Upper lobe of left lung (tissue), 4 donors: ENCODE measurements at regions not wholly inside any gene's neighbourhood (a gene's known extent, or its start where the extent isn't known, plus 50 kb on each side); places are given as distances from the start of the nearest gene placed in this dataset.

Experiments used
- CTCF ChIP-seq, 6 experiments: fragments of 450-650 bp in 4 of 6; fragments of 200-600 bp in 2 of 6; sonication (generic) in 2 of 6; IDR thresholded peaks; one replicate each; pipeline ENCODE4 v1.5.1; 2016 to 2019; ENCODE audit warnings: antibody characterized with exemption in 6 of 6
- EP300 ChIP-seq, 4 donors: sonication (generic); formaldehyde crosslinking; IDR thresholded peaks; one replicate each; pipeline ENCODE4 v1.5.1; 2017; ENCODE audit warnings: antibody characterized with exemption in 4 of 4, control low read depth in 2 of 4
- POLR2AphosphoS5 ChIP-seq, 2 donors: sonication (generic); formaldehyde crosslinking; IDR thresholded peaks; one replicate each; pipeline ENCODE4 v1.5.1; 2017; ENCODE audit warnings: antibody characterized with exemption in 2 of 2

- TF ChIP-seq EP300 (IDR thresholded peaks at IDR 0.05) (no peak), POLR2AphosphoS5 (IDR thresholded peaks at IDR 0.05) (no peak), CTCF (IDR thresholded peaks at IDR 0.05) (no peak)
Observed at GRCh38 chr5:57420801-57421200, 61.8 kb downstream of the ACTBL2 start.
